HG02763 (cell line): ENCODE measurements at regions not wholly inside any gene's neighbourhood (a gene's known extent, or its start where the extent isn't known, plus 50 kb on each side); places are given as distances from the start of the nearest gene placed in this dataset.

Source experiments
- ATAC-seq: cut with Tn5 transposase; IDR thresholded peaks from one replicate; pipeline ENCODE4 v1.9.1; 2021; ENCODE audit warnings: mild to moderate bottlenecking, moderate library complexity; ENCODE audit not compliant: unreplicated experiment

DNA sequence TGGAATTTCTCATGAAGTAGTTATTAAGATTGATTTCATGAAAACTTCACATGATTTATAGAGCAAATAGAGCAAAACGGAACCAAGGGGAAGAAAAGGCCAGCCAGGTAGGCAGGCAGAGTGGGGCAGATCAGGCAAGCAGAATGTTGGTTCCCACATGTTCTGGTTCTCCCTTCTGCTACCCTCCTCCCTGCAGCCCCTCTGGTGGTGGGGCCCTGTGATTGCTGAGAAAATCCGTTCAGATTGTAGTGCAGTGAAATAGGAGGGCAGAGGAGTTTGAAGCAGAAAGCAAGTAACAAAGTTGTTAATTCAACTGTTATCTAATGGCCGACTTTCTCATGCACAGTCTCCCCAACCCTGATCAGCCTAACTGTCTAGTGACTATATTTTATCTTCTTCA lies 185.3 kb downstream of the MID1IP1 start:
- no peak for ATAC-seq

DNA sequence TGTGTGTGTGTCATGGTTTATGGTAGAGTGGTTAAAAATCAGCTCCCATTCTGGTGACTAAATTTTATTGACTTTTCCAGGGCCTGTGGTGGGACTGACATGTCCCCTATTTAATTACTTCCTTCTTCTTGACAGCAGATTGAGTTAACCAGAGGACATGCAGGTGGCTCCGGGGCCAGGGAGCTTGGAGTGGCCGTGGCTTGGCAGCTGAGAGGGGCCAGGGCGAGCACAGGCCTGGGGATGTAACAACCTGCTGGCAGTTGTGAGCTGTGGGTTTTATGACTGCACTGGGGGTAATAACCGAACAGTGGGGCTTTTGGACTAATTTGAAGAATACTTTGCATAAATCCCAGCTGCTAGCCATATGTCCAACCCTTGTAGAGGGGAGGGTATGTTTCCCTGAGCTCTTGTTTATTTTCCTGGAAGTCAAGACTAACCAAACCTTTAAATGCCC lies 186.0 kb downstream of the MID1IP1 start:
- ATAC-seq: no peak

- ATAC-seq: no peak
Measured at GRCh38 chrX:38988301-38988700, 187.0 kb downstream of the MID1IP1 start.

GRCh38 chrX:38989076-38989475 lies 187.8 kb downstream of the MID1IP1 start:
- ATAC-seq: no peak

- no peak for ATAC-seq
Measured at GRCh38 chrX:38991656-38992440, 190.6 kb downstream of the MID1IP1 start.

GRCh38 chrX:38992441-38993096 lies 191.3 kb downstream of the MID1IP1 start:
- ATAC-seq: no peak

- ATAC-seq: no peak
Measured at GRCh38 chrX:38993500-38993899, 192.2 kb downstream of the MID1IP1 start.

- no peak for ATAC-seq
Measured at GRCh38 chrX:38999099-38999498, 197.8 kb downstream of the MID1IP1 start.

DNA sequence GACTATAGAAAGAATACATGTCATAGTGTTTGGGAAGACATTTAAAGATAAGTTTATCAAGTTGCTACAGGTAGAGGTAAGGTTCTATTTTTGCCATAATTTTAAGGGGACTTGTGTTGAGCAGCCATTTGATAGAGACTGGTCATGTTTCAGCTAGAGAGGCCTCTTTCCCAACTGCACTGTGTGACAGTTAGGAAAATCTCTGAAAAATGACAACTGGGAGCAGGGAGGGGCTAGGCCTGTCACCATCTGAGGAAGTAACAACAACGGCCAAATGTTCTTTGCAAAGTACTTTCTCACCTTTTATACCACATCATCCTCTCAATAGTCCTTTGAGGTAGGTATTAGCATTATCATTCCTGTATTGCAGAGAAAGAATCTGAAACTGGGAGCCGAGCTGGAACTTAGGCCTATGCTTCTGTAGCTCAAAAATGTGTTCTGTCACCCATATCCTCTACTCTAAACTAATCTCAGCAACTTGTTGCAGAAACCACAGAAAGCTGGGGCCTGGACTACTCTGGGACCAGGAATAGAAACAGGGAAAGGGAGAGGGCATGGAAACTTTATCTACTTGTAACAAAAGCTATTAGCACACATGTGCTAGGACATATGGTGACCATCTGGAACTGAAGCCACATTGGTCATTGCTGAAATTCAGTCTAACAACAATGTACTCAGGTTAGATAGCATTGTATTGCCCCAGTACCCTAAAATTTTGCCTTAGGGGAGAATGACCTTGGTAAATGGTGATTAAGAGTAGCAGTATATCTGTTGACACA lies 198.9 kb downstream of the MID1IP1 start:
- no peak for ATAC-seq

- ATAC-seq: no peak
Measured at GRCh38 chrX:39000802-39001201, 199.5 kb downstream of the MID1IP1 start.

- ATAC-seq: no peak
Measured at GRCh38 chrX:39002466-39002865, 201.2 kb downstream of the MID1IP1 start.

- ATAC-seq: no peak
Measured at GRCh38 chrX:39008549-39008948, 207.3 kb downstream of the MID1IP1 start.

DNA sequence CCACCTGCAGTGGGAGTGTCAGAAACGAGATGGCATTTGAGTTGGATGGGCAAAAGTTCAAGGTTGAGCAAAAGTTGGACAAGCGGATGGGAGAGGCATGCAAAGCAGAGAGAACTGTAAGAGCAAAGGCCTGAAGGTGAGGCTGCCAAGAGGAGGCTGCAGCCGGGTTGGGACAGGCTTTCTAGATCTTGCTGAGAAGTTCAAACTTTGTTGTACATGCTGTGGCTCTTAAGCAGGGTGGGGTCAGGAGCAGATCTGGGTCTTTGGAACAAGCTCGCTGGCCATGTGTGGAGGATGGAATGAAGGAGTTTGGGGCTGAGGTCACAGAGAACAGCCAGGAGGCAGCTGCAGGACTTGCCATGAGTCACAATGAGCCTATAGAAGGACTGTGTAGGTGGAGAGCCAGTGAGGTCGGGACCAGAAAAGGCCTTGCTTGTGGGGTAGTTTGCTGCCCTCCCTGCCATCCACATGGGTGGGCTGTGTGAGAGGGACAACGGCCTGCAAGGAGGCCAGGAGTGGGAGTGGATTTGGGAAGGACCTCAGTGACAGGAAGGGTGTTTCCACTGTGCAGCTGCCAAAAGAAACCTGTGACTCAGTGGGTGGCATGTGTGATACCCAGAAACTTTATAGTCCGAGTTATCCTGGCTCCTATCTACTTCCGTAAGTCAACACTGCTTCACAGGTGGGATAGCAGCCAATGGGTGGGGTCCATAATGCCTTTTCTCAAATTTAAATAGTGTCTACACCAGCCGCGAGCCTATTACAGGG lies 210.4 kb downstream of the MID1IP1 start:
- no peak for ATAC-seq

DNA sequence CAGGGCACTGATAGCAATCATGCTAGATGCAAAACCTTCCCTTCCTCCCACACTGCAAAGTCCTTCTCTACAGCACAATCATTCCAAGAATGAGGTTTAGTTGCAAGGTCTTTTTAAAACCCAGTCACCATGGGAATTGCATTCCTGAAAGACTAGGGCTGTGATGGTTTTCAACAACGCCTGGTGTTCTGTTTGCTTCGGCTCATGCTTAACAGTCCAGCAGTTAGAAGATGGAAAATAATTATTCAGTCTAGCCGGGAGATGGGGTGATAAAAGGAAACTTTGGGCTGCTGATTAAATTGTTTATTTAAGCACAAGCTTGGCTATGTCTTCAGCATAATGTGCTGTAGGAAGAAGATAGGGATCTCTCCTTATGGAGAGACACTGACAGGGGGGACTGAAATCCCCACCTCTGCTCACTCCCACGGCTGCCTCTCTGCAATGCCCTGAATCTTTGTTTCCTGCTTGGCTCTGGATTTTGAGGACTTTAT lies 211.4 kb downstream of the MID1IP1 start:
- ATAC-seq: no peak

DNA sequence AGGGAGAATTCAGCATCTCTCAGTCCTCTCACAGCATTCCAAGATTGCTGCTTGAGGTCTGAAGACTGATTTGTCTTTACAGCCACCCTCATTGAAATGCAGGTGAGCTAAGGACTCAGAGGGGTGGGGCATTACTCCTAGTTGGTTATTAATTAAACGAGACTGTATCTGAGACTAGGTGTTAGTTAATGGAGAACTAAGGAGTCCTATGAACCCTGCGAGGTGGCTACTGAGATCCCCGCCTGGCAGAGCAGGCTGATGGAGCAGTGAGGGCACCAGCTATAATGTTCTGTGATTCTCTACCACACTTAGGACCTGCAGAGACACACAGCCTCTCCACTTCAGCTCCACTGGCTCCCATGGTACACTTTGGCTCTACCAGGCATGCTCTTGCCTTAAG lies 215.3 kb downstream of the MID1IP1 start:
- no peak for ATAC-seq

DNA sequence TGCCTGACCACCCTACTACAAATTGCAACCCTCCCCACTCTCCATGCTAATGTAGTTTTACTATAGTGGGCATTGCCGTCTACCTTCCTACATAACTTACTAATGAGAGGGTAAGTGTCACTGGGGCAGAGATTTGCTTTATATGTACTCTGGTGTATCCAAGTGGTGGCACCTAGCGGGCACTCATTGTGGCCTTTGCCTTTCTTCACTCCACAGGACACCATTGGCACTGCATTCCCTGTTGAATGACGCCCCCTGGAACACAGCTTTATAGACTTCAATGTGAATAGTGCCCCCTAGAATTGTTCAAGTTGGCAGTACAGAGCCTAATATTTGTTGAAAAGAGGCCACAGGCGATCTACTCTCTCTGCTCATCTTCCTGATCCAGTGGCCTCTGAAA lies 215.8 kb downstream of the MID1IP1 start:
- ATAC-seq: no peak

DNA sequence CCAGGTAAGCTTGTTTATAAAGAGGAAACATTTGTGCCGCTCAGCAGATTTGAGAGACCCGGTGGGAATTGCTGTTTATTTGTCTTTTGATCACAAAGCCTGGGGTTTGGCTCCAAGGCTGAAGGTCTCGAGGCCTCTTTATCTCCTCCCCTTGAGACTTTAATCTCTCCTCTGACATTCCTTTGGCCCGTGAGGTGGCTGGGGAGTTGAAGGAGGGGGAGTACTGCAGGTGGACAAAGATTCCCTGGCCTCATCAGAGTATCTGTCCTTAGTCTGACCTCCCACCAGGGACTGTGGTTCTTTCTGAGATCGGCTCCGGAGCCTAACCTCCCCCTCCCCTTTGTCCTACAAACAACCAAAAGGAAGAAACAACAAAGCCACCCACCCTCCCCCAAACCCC lies 216.5 kb downstream of the MID1IP1 start:
- ATAC-seq: no peak

GRCh38 chrX:39018541-39018940 lies 217.3 kb downstream of the MID1IP1 start:
- ATAC-seq: no peak

DNA sequence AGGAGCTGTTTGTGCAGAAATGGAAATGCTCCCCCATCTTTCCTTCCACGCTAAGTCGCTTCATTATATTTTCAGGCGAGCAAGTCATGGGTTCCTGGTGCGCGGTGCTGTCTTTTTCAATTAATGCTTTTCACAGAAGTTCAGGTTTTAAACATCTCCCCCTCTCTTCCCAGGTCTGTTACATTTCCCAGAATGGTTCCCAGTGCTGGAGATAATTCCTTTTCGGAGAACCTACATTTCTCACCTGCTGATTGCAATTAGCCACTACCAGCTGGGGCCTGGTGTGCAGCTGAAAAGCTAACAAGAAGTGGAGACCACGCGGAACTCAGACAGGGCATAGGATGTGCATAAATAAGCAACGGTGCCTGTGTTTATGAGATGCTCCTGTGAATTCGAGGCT lies 217.8 kb downstream of the MID1IP1 start:
- no peak for ATAC-seq

- no peak for ATAC-seq
Measured at GRCh38 chrX:39020051-39020669, 218.9 kb downstream of the MID1IP1 start.
